HG02798 (cell line): ENCODE measurements at regions not wholly inside any gene's neighbourhood (a gene's known extent, or its start where the extent isn't known, plus 50 kb on each side); places are given as distances from the start of the nearest gene placed in this dataset.

Source experiments
- ATAC-seq: cut with Tn5 transposase; IDR thresholded peaks from one replicate; pipeline ENCODE4 v1.9.1; 2021; ENCODE audit warnings: mild to moderate bottlenecking; ENCODE audit not compliant: unreplicated experiment, poor library complexity

GRCh38 chr5:6178846-6179532 is 199.4 kb downstream of the MED10 start:
- no peak for ATAC-seq

DNA sequence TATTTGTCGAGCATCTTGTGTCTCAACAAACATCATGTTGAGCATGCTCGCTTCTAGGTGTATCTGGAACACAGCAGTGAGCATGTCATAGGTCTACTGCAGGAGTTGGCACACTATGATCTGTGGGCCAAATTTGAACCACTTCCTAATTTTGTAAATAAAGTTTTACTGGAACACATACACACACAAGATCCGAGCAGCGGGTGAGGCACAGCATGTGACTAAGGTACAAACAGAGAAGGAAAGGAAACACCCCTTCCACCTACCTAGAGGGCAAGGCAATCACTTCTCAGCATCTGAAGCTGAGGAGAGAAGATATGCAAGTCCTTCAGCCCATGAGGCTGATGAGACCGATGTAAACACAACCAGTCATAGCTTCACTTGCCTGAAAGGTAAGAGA is 200.4 kb downstream of the MED10 start:
- no peak for ATAC-seq

DNA sequence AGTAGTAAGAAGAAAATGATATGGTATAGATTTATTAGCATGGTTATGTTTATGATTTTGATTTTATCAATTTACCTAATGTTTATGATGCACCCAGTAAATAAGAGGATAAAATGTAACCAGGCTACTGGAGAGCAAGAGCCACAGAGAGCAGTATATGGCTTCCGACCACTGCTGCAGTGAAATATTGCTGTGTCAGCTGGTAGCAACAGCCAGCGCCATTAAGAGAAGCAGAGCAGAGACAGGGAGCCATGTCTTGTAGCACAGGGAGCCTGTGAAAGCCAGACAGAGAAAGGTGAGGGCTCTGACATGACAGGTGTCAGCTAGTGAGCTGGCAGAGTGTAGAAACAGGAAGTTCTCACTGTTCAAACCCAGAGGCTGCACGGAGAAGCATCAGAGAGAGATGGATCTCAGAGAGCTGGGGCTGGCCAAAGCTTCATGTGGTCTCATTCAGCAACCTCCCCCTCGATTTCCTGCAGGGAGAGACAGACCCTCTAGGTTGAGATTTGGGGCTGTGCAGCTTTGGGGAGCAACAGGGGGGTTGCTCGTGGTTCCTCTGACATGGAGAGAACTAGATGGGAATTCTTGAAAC is 202.1 kb downstream of the MED10 start:
- no peak for ATAC-seq

GRCh38 chr5:6175172-6175854 is 203.0 kb downstream of the MED10 start:
- no peak for ATAC-seq

GRCh38 chr5:6169660-6170059 is 208.7 kb downstream of the MED10 start:
- no peak for ATAC-seq

- no peak for ATAC-seq
Measured at GRCh38 chr5:6166698-6167394, 211.5 kb downstream of the MED10 start.

DNA sequence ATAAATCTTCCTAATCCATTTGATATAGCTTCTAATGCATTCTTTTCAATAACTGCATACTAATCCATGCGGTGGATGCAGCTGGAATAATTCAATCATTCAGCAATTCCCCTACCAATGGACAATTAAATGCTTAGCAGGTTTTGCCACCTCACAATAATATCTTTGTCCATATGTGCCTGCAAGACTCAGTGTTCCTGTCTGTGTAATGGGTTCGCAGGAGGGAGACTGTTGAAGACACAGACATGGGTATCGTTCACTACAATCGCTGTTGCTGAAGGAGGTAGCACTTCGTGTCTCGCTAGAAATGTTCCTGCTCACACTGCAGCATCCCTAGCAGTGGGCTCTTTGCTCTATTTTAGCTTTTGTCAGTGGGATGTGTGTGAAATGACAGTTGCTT is 214.4 kb downstream of the MED10 start:
- no peak for ATAC-seq

DNA sequence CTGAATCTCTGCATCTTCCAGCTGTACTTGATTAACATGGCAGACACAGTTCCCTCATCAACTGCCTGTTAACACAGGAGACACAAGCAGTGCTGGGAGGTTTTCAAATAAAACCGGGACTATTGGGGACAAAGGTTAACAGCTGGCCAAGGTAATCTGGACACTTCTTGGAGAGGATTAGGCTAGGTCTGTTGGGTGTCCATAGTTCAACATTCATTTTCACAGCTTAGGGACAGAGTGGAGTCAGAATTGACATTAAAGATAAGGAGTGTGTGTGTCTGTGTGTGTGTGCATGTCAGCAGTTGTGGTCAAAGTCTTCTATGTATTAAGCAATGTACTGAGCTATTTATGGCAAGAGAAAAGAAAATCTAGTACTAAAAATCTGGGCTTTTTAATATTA is 216.2 kb downstream of the MED10 start:
- no peak for ATAC-seq

DNA sequence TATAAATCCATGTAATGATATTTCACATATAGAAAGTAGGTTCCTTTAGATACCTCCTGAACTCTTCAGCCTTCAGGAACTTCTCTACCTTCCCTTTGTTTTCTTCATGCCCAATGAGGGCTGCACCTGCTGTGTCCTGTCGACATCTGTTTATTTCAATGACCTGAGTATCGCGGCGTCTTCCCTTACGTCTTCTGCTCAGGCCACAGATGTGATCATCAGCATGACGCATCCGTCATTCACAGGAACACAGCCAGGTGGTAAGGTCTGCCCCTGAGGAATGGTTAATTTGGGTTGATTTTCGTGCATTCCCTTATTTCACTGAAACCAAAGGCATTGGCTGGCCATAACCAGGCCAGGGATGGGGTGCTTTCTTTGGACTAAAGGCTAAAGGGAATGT is 217.1 kb downstream of the MED10 start:
- no peak for ATAC-seq

DNA sequence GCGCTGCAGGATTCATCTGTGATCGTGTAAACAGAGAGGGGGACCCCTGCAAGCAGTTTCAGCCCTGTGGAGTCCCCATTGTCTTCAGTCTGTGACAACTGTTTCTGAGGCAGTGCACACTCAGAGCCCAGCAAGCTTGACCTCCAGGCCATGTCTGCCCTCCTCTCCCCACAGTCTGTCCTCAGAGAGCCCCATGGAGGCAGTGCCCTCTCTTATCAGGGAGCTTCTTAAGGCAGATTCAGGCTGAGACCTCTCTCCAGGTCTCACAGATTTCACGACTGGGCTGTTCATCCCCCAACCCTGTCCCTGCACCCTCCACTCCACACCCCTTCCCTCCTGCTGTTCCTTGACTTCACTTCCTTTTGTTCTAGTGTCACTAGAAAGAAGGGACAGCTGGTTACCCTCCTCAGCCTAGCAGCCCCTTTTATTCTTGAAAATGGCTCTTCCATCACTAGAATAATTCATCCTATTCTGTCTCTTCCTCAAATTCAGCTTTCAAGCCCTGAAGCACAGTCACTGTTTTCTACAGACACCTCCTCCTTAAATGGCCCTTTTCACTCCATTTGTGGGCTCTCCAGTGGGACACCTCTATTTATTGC is 218.4 kb downstream of the MED10 start:
- ATAC-seq: no peak

DNA sequence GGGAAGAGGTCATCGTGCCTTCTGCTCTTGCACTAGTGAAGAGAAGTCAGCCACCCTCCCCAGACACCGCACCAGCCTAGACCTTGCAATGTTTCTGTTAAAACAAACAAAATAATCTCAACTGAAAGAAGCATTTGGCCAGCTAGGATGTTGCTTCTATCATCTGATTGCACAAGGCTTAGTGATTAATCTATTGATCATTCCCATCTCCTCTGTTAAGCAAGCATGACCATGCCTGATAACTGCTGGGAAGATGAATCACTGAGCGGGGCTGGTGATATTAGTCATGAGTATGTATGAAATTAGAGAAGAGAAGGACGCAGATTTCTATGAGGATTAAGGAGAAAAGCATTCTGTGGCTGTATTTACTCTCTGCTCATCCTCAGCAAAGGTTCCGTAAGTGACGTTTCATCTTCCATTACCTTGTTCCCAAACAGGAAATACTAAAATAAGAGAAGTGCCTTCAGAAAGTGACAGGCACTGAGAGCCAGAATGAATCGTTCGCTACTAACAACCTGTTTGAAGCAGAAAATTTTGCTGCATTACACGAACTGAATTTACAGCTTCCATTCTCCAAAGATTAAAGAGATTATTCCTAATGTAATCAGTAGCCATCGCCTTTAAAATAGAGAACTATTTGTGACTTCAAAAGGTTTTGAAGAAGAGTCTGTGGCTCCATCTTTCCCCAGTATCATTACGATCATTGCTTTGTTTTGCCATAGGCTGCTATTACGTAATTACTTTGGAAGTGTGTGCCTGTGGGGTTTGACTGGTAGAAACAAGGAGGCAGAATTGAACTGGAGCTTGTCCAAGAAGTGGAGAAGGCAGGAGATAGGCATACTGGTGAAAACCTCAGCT is 219.1 kb downstream of the MED10 start:
- ATAC-seq: no peak

DNA sequence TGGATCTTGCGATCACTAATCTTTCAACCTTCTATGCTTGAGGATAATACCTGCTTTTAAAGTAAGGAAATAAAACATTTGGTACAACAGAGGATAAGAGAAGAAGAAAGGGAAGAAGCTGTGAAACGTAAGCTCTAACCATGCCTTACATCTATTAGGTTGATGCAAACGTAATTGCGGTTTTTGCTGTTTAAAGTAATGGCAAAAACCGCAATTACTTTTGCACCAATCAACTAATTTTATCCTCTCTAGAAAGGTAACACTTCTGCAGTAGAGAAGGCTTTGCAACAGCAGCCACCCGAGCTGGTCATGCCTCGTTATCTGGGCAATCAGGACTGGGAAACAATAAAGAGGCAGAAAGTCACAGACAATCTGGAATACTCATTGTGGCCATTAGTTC is 224.1 kb downstream of the MED10 start:
- no peak for ATAC-seq

GRCh38 chr5:6146271-6146670 is 232.1 kb downstream of the MED10 start:
- no peak for ATAC-seq

DNA sequence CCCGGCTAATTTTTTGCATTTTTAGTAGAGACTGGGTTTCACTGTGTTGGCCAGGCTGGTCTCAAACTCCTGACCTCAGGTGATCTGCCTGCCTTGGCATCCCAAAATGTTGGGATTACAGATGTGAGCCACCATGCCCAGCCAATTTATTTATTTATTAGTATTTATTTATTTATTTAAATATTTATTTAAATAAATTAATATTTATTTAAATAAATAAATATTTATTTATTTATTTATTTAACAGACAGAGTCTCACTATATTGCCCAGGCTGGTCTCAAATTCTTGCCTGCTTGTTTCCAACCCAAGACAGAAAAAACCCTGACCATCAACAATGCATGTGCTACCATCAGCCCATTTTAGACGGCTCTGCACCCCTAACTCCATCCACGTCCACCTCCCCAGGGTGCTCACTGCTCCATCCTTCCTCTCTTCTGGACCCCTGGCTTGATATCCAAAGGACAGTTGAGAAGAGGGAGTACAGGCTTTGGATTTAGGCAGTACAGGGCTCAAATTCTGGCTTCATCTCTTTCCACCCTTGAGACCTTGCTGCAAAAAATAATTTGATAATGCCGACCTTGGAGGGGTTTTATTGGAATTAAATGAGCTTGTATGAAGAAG is 232.6 kb downstream of the MED10 start:
- ATAC-seq: no peak

- no peak for ATAC-seq
Measured at GRCh38 chr5:6143523-6143922, 234.8 kb downstream of the MED10 start.

GRCh38 chr5:6142353-6142752 is 236.0 kb downstream of the MED10 start:
- ATAC-seq: no peak

DNA sequence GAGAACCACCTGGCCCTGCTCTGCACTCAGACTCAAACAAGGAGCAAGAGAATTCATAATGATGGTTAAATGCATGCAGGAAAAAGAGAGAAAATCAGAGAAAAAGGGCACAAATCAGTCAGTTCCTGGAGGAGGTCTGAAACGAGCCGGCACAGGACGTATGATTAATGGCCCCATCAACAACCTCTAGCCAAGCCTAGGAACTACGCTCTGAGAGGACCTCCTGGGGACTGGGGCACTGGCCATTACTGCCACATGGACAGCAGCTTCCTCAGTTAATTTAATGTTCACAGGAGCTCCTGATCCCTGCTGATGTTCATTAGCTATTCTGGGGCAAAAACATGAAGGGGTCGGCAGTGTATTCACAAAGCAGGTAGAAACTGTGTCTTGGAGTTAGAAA is 238.1 kb downstream of the MED10 start:
- no peak for ATAC-seq

DNA sequence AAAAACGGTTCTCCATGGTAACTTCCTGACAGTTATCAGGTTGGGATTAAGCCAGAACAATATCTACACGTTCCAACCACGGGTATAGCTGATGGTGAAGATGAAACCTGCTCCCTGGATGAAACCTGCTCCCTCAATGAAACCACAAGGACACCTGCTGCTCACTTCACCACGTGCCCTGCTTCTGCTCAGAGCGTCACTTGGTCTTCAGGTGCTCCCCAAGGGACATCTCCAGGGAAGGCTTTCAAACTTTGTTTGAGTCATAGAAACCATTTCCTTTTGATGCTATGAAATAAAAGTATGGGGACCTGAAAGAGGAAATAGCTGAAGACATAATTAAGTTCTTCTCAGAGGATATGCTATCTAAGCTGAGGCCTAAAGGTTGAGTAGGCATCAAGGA is 242.4 kb downstream of the MED10 start:
- ATAC-seq: no peak

GRCh38 chr5:6134281-6134680 is 244.1 kb downstream of the MED10 start:
- ATAC-seq: no peak

GRCh38 chr5:6125781-6126180 is 252.6 kb downstream of the MED10 start:
- no peak for ATAC-seq
